IPS-18a (cell line): ENCODE measurements at regions not wholly inside any gene's neighbourhood (a gene's known extent, or its start where the extent isn't known, plus 50 kb on each side); places are given as distances from the start of the nearest gene placed in this dataset.
"Not testable (repeated sequence)": the region's sequence is repeated elsewhere in the genome, so short reads cannot be mapped to it uniquely, and the experiment has no call there.

Experiments used
- H3K27ac ChIP-seq: one replicate; pipeline ENCODE4 v1.5.1; 2013; ENCODE audit warnings: low read length
- H3K27me3 ChIP-seq: one replicate; pipeline ENCODE4 v1.6.1; 2013; ENCODE audit warnings: mild to moderate bottlenecking, low read length; ENCODE audit not compliant: control insufficient read depth, insufficient read depth
- H3K36me3 ChIP-seq: one replicate; pipeline ENCODE4 v1.6.1; 2013; ENCODE audit warnings: low read depth, low read length; ENCODE audit not compliant: control insufficient read depth
- H3K4me1 ChIP-seq: one replicate; pipeline ENCODE4 v1.6.1; 2013; ENCODE audit warnings: low read depth, low read length; ENCODE audit not compliant: control insufficient read depth
- H3K4me3 ChIP-seq: one replicate; pipeline ENCODE4 v1.5.1; 2013; ENCODE audit warnings: low read length
- H3K9ac ChIP-seq: one replicate; pipeline ENCODE4 v1.6.1; 2013; ENCODE audit warnings: mild to moderate bottlenecking, low read length, moderate library complexity
- H3K9me3 ChIP-seq: one replicate; pipeline ENCODE4 v1.6.1; 2013; ENCODE audit warnings: low read depth, low read length; ENCODE audit not compliant: control insufficient read depth

DNA sequence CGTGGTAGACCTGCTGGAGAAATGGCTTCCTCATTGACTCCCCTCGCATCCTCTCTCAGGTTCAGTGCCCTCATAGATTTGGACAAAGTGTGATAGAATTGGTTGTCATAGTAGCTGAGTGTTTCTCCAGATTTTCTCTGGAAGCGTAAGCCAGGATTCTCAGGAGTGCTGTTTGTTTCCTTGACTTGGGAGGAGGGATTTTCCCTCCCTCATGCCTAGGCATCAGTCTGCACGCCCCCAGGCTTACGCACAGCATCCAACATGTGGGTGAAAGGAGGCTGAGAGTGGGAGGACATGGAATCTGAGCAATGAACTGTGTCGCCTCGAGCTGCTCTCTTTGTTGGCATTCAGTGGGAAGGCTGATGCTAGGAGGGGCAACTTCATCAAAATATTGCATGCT lies 503.5 kb downstream of the LTN1 start:
- H3K4me1 ChIP-seq, result no peaks in the 10 kb centered on the region
- H3K36me3 ChIP-seq, result no peaks in the 10 kb centered on the region
- no peak overlapping the region for H3K4me3 ChIP-seq
- no peak overlapping the region for H3K9ac ChIP-seq
- no peaks in the 10 kb centered on the region for H3K27me3 ChIP-seq
- H3K9me3 ChIP-seq, result no peaks in the 10 kb centered on the region
- no peak overlapping the region for H3K27ac ChIP-seq

DNA sequence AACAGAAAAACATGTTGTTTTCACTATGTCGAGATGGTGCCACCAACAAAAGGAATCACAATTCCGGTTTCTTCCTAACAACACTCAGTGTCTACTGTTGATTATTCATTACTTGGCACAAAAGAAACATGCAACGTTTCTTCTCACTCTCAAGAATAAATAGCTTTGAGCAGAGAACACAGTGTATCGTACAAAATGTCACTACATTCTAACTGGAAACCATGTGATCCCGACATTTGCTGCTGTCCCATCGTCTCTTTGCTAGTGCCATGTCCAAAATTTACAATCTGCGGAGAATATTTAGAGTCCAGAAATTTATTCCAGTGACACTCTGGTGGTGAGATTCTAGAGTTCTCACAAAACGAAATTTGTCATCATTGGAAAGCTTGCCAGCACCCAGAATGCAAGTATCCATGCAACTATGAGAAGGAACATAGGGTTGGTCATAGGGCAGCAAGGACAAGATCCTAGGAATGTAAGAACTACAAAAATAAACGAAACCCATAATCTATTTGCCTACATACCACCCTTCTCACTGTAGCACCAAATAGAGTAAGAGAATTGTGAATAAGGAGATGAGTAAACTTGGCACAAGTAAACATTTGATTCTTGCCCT lies 505.1 kb downstream of the LTN1 start:
- no peak overlapping the region for H3K4me3 ChIP-seq
- no peaks in the 10 kb centered on the region for H3K27me3 ChIP-seq
- no peak overlapping the region for H3K27ac ChIP-seq
- H3K9me3 ChIP-seq, result no peaks in the 10 kb centered on the region
- H3K36me3 ChIP-seq, result no peaks in the 10 kb centered on the region
- no peaks in the 10 kb centered on the region for H3K4me1 ChIP-seq
- H3K9ac ChIP-seq, result no peak overlapping the region

DNA sequence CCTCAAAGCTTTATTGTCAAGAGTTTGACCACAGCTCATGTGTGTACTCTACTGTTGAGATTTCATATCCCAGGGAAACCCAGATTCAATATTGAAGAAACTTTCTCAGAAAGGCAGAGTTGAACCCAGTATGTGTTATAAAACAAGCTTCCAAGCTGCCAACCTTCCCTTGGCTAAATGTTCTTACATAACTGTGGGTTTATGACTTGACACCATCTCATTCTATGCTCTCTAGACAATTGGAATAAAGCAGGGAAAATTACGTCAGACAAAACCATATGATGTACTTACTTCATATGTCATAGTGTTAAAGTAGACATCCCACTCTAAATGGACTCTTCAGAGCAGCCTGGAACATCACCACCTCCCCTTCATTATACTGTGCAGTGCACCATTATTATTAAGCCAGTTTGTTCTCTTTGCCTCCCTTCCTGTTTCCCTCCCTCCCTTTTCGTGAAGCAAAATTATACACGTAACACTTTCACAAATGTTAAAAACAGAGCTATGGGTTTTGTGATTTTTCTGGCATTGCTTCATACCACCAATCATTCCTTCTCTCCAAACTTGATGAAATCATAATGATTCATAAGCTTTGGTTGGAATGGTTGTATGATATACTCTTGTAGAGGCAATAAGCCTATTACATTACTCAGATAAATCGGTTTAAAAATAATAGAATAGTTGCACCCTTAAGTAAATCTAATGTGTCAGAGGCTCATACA lies 507.2 kb downstream of the LTN1 start:
- no peaks in the 10 kb centered on the region for H3K9me3 ChIP-seq
- H3K4me3 ChIP-seq, result no peak overlapping the region
- H3K36me3 ChIP-seq, result no peaks in the 10 kb centered on the region
- H3K4me1 ChIP-seq, result no peaks in the 10 kb centered on the region
- no peaks in the 10 kb centered on the region for H3K27me3 ChIP-seq
- H3K27ac ChIP-seq, result no peak overlapping the region
- H3K9ac ChIP-seq, result no peak overlapping the region

DNA sequence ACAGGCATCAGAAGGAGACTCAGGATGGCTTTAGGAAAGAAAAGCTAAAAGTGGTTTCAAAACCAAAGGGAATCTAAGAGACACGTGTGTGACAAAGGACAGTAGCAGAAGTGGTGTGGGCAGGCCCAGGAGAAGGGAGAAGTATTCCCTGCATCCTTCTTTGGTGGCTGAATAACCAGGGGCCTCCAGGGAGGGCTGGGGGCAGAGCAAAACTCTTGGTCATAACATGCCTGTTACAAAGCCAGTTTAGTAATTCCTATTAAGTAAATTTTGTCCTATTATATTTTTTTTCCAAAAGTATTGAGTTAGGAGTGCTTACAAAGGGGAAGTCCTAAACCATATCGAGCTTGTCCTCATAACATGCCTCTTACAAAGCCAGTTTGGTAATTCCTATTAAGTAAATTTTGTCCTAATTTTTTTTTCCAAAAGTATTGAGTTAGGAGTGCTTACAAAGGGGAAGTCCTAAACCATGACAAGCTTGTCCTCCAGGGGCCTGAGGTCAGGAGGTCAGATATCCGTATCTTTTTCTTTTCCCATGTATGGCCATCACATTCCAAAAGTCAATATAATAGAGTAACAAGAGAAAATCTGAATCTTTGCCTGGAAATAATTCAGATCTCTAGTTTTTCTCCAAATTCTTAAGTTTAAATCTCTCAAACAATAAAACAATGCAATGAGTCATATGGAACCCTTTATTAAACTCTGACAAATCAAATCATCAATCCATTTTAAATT lies 509.2 kb downstream of the LTN1 start:
- no peak overlapping the region for H3K4me3 ChIP-seq

DNA sequence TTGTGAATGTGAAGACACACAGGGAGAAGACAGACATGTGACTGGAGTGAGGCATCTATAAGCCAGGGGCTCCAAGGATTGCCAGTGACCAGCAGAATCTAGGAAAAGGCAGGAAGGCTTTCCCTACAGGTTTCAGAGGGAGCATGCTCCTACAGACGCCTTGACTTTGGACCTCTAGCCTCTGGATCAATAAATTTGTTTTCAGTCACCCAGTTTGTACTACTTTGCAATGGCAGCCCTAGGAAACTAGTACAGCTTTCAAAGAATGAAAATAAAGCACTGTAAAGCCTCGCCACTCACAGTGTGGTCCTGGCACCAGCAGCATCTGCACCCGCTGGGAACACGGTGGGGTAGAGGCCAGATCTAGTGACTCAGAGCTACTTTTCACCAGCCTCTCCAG lies 510.0 kb downstream of the LTN1 start:
- Histone ChIP-seq H3K9ac (no peak overlapping the region), H3K4me3 (no peak overlapping the region), H3K4me1 (no peaks in the 10 kb centered on the region), H3K9me3 (no peaks in the 10 kb centered on the region), H3K27me3 (no peaks in the 10 kb centered on the region), H3K36me3 (no peaks in the 10 kb centered on the region), H3K27ac (no peak overlapping the region)

More for the DNA sequence above, 509.2 kb downstream of the LTN1 start:
- Histone ChIP-seq H3K27ac (no peak overlapping the region), H3K36me3 (no peaks in the 10 kb centered on the region), H3K9me3 (no peaks in the 10 kb centered on the region), H3K9ac (no peak overlapping the region), H3K4me1 (no peaks in the 10 kb centered on the region), H3K27me3 (no peaks in the 10 kb centered on the region)

DNA sequence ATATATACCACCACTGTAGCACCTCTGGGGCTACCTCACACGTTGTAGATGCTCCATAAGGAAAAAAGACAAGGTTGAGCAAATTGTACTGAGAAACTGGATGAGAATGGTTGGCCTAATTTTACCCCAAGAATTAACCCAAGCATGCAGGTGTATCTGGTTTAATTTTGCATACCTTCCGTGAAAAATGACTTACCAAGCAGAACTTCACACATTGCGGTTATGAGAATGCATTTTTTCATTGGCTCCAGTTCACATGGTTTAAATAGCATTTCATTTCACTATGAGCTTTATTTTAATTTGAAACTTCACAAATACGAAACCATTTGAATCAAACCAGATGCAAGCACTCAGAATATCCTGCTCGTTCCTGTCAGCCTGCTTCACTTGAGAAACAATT lies 512.2 kb downstream of the LTN1 start:
- H3K4me1 ChIP-seq, result no peaks in the 10 kb centered on the region
- no peak overlapping the region for H3K27ac ChIP-seq
- no peak overlapping the region for H3K9ac ChIP-seq

DNA sequence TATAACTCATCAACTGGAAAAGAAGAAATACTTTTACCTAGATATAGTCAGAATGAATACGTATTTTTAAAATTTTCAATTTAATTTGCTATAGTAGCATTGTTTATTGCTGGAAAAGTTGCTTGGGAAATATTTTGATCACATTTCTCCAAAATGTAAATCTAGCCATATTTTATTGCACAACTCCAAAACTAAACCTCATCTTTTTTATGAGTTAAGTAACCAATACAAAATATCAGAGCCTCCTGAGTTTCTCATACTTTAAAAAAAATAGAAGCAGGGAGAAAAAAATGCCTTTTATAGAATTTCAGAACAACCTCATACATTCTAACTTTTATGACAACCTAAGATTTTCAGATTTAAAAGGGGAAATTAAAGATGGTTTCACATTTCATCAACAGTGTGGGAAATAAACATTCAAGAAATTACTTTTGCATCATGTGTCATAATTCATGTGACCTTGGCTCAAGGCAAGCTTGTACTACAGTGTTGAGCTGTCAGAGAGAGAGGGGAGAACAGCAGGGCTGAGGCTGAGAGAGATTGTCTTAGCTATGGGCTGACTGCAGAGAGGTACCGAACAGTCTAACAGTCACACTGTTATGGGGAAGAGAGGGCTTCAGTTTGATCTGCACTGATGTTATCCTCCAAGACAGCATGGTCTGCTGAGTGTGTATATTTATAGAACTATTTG lies 519.0 kb downstream of the LTN1 start:
- no peak overlapping the region for H3K27ac ChIP-seq
- H3K36me3 ChIP-seq, result no peaks in the 10 kb centered on the region
- no peaks in the 10 kb centered on the region for H3K9me3 ChIP-seq
- H3K4me1 ChIP-seq, result no peaks in the 10 kb centered on the region
- H3K4me3 ChIP-seq, result no peak overlapping the region
- no peaks in the 10 kb centered on the region for H3K27me3 ChIP-seq
- H3K9ac ChIP-seq, result no peak overlapping the region

More for the DNA sequence above, 512.2 kb downstream of the LTN1 start:
- no peaks in the 10 kb centered on the region for H3K36me3 ChIP-seq
- no peak overlapping the region for H3K4me3 ChIP-seq
- H3K9me3 ChIP-seq, result no peaks in the 10 kb centered on the region
- no peaks in the 10 kb centered on the region for H3K27me3 ChIP-seq

DNA sequence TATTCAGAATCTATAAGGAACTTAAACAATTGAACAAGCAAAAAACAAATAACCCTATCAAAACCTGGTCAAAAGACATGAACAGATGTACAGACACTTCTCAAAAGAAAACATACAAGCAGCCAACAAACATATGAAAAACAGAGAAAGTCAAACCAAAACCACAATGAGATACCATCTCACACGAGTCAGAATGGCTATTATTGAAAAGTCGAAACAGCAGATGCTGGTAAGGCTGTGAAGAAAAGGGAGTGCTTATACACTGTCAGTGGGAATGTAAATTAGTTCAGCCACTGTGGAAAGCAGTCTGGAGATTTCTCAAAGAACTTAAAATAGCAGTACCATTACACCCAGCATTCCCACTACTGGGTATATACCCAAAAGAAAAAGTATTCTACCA lies 520.1 kb downstream of the LTN1 start:
- not testable (repeated sequence) for H3K4me3 ChIP-seq, H3K27ac ChIP-seq, H3K4me1 ChIP-seq, H3K9me3 ChIP-seq, H3K27me3 ChIP-seq, H3K36me3 ChIP-seq, H3K9ac ChIP-seq

DNA sequence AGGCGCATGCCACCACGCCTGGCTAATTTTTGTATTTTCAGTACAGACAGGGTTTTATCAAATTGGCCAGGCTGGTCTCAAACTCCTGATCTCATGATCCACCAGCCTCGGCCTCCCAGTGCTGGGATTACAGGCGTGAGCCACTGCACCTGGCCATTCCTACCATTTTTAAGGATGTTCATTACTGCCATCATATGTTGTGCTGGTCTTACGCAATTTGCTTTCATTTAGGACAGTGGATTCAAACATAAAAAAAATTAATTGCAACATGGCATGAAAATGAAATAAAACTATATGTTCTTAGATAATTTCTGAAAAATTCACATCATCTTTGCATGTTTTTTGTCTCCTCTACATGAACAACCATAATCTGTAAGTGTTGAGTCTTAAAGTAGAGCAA lies 527.7 kb downstream of the LTN1 start:
- H3K4me1 ChIP-seq, result no peaks in the 10 kb centered on the region
- no peak overlapping the region for H3K27ac ChIP-seq
- H3K4me3 ChIP-seq, result no peak overlapping the region
- no peak overlapping the region for H3K9ac ChIP-seq
- H3K36me3 ChIP-seq, result no peaks in the 10 kb centered on the region
- H3K9me3 ChIP-seq, result no peaks in the 10 kb centered on the region
- no peaks in the 10 kb centered on the region for H3K27me3 ChIP-seq

DNA sequence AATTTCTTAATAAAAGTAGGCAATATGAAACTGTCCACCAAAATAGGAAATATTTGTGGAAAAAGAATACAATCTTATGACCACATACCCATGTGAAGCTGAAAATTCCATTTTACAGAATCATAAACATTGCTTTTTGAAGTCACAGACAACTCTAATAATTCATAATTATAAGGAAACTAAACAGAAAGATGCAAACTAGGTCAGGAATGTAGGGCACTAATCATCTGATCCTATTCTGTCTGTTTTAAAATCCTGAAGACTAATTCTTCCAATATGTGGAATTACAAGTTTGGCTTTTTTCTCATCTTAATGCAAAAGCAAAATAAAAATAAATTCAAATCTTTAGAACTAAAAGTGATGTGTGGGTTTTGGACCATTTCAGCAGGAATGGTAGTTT lies 528.6 kb downstream of the LTN1 start:
- Histone ChIP-seq H3K4me1 (no peaks in the 10 kb centered on the region), H3K4me3 (no peak overlapping the region), H3K27ac (no peak overlapping the region), H3K27me3 (no peaks in the 10 kb centered on the region), H3K9me3 (no peaks in the 10 kb centered on the region), H3K9ac (no peak overlapping the region), H3K36me3 (no peaks in the 10 kb centered on the region)

DNA sequence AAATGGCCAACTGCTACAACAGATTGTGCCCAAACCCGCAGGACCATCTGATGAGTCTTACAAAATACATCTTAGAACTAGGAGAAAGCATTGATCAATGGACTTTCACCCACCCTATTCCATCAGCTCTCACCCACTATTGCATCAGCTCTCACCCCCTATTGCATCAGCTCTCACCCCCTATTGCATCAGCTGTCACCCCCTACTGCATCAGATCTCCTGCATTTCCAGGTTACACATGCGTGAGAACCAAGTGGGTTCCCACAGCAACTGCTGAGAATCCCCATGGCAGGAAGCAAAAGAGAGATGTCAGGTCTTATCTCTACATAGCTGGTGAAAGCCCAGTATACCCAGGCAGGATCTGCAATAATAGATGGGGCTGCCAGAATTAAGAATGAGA lies 533.5 kb downstream of the LTN1 start:
- Histone ChIP-seq H3K36me3 (no peaks in the 10 kb centered on the region), H3K4me3 (no peak overlapping the region), H3K9ac (no peak overlapping the region), H3K27me3 (no peaks in the 10 kb centered on the region), H3K27ac (no peak overlapping the region), H3K4me1 (no peaks in the 10 kb centered on the region), H3K9me3 (no peaks in the 10 kb centered on the region)
